HCT116 (cell line): ENCODE measurements at regions not wholly inside any gene's neighbourhood (a gene's known extent, or its start where the extent isn't known, plus 50 kb on each side); places are given as distances from the start of the nearest gene placed in this dataset.

ENCODE experiments used
- ATAC-seq: fragments of 200-7000 bp; cut with Tn5 transposase; 2 replicates; pipeline ENCODE4 v1.9.1; 2020; ENCODE audit warnings: mild to moderate bottlenecking, moderate library complexity
- BruUV-seq: library from RNA; stranded (reverse); fragments of 400-500 nt; replicated peaks from 2 replicates; lab custom pipeline; 2021; lab: Mats Ljungman, UMichigan
- CTCF ChIA-PET: fragments of 300-600 bp; sonication (Branson Sonifier 250); formaldehyde crosslinking; loops from one replicate; lab custom pipeline; 2021; ENCODE audit warnings: antibody characterized with exemption; lab: Charles Lee
- POLR2A ChIA-PET: fragments of 300-600, 350-600 bp; sonication (Branson Sonifier 250); formaldehyde crosslinking; loops from one replicate; lab custom pipeline; 2021; ENCODE audit warnings: antibody characterized with exemption; lab: Charles Lee
- RAD21 ChIA-PET, 2 experiments: fragments of 300-600 bp; sonication (Branson Sonifier 250); formaldehyde crosslinking; loops; one replicate each; lab custom pipeline; 2023; ENCODE audit warnings: low total read pairs in 2 of 2; ENCODE audit not compliant: uncharacterized antibody in 2 of 2, unreplicated experiment in 2 of 2, low non-redundant PET in 1 of 2; lab: Charles Lee
- DNase-seq: peaks from one replicate; pipeline ENCODE4 v3.0.0-alpha.2; 2010; ENCODE audit warnings: low read depth, low spot score
- H2AFZ ChIP-seq: fragments of 200-600 bp; shearing (Covaris generic), sonication (generic); 2 replicates; pipeline ENCODE4 v1.6.1; 2017; ENCODE audit warnings: low read depth, mixed run types, mixed read lengths, antibody characterized with exemption, low read length; ENCODE audit not compliant: poor library complexity, severe bottlenecking
- H3K27ac ChIP-seq: 2 replicates; pipeline ENCODE4 v1.5.1; 2012; ENCODE audit warnings: low read depth, low read length
- H3K27me3 ChIP-seq: fragments of 200-600 bp; sonication (generic); 2 replicates; pipeline ENCODE4 v1.6.1; 2016; ENCODE audit warnings: mixed run types, low read length, mixed read lengths; ENCODE audit not compliant: insufficient read depth
- H3K36me3 ChIP-seq, 2 experiments: fragments of 200-500 bp in 1 of 2; fragments of 200-600 bp in 1 of 2; sonication (Bioruptor generic) in 1 of 2; sonication (generic) in 1 of 2; 2 replicates each; pipeline versions ENCODE4 v1.5.1 to v1.6.1; 2014 to 2016; ENCODE audit warnings: low read length in 2 of 2, inconsistent platforms in 1 of 2, mixed read lengths in 1 of 2, mixed run types in 1 of 2; ENCODE audit not compliant: insufficient read depth in 2 of 2, control insufficient read depth in 1 of 2
- H3K4me1 ChIP-seq, 2 experiments: fragments of 200-600 bp in 1 of 2; sonication (generic) in 1 of 2; 2 replicates each; pipeline versions ENCODE4 v1.5.1 to v1.6.1; 2012 to 2017; ENCODE audit warnings: low read length in 2 of 2, inconsistent platforms in 1 of 2, mild to moderate bottlenecking in 1 of 2, mixed read lengths in 1 of 2, mixed run types in 1 of 2, moderate library complexity in 1 of 2; ENCODE audit not compliant: insufficient read depth in 2 of 2, control insufficient read depth in 1 of 2
- H3K4me2 ChIP-seq: fragments of 200-600 bp; sonication (generic); 2 replicates; pipeline ENCODE4 v1.6.1; 2017; ENCODE audit warnings: mixed run types, low read length, mixed read lengths
- H3K4me3 ChIP-seq, 2 experiments: fragments of 200-600 bp in 1 of 2; sonication (generic) in 1 of 2; replicated peaks in 1 of 2; 2 replicates each; pipeline ENCODE4 v1.5.1; 2011 to 2016; ENCODE audit warnings: low read length in 2 of 2, control low read depth in 1 of 2, low read depth in 1 of 2, mild to moderate bottlenecking in 1 of 2, mixed read lengths in 1 of 2, mixed run types in 1 of 2
- H3K79me2 ChIP-seq: fragments of 200-600 bp; sonication (generic); 2 replicates; pipeline ENCODE4 v1.6.1; 2017; ENCODE audit warnings: mild to moderate bottlenecking, mixed run types, low read length, moderate library complexity, mixed read lengths; ENCODE audit not compliant: insufficient read depth
- H3K9ac ChIP-seq: fragments of 200-600 bp; sonication (generic); 2 replicates; pipeline ENCODE4 v1.6.1; 2016; ENCODE audit warnings: low read length, mixed read lengths
- H3K9me2 ChIP-seq: fragments of 200-600 bp; sonication (generic), shearing (Covaris generic); 2 replicates; pipeline ENCODE4 v1.6.1; 2017; ENCODE audit warnings: mixed run types, mild to moderate bottlenecking, moderate library complexity; ENCODE audit not compliant: insufficient read depth
- H3K9me3 ChIP-seq, 2 experiments: fragments of 200-500 bp in 1 of 2; fragments of 200-600 bp in 1 of 2; sonication (Bioruptor generic) in 1 of 2; sonication (generic) in 1 of 2; 2 replicates each; pipeline ENCODE4 v1.6.1; 2014 to 2017; ENCODE audit warnings: low read length in 2 of 2, mixed read lengths in 2 of 2, inconsistent platforms in 1 of 2, low read depth in 1 of 2, mild to moderate bottlenecking in 1 of 2, mixed run types in 1 of 2, moderate library complexity in 1 of 2; ENCODE audit not compliant: control insufficient read depth in 1 of 2, insufficient read depth in 1 of 2
- H4K20me1 ChIP-seq: fragments of 200-600 bp; sonication (generic), shearing (Covaris generic); 2 replicates; pipeline ENCODE4 v1.6.1; 2017; ENCODE audit warnings: mixed run types, mild to moderate bottlenecking, moderate library complexity; ENCODE audit not compliant: insufficient read depth
- ATF3 ChIP-seq: IDR thresholded peaks from 2 replicates; pipeline ENCODE4 v1.6.1; 2012
- CEBPB ChIP-seq: IDR thresholded peaks from 2 replicates; pipeline ENCODE4 v1.6.1; 2012; ENCODE audit warnings: low read depth
- CTCF ChIP-seq, 3 experiments: fragments of 200-600 bp in 1 of 3; sonication (generic) in 1 of 3; IDR thresholded peaks in 2 of 3; conservative IDR thresholded peaks in 1 of 3; 2 replicates each; pipeline ENCODE4 v1.5.1; 2012 to 2017; ENCODE audit warnings: low read depth in 2 of 3, low read length in 2 of 3, antibody characterized with exemption in 1 of 3, borderline replicate concordance in 1 of 3, control low read depth in 1 of 3, mild to moderate bottlenecking in 1 of 3, mixed read lengths in 1 of 3, mixed run types in 1 of 3, moderate library complexity in 1 of 3; ENCODE audit not compliant: insufficient read depth in 1 of 3
- EGR1 ChIP-seq: IDR thresholded peaks from 2 replicates; pipeline ENCODE4 v1.6.1; 2012; ENCODE audit warnings: low read depth
- ELF1 ChIP-seq: IDR thresholded peaks from 2 replicates; pipeline ENCODE4 v1.6.1; 2012; ENCODE audit warnings: low read depth, borderline replicate concordance
- EZH2phosphoT487 ChIP-seq: fragments of 200-600 bp; IDR thresholded peaks from 2 replicates; pipeline ENCODE4 v1.6.1; 2018; ENCODE audit warnings: antibody characterized with exemption, borderline replicate concordance
- JUND ChIP-seq: IDR thresholded peaks from 2 replicates; pipeline ENCODE4 v1.6.1; 2012
- MAX ChIP-seq: IDR thresholded peaks from 2 replicates; pipeline ENCODE4 v1.6.1; 2012
- POLR2A ChIP-seq: IDR thresholded peaks from 2 replicates; pipeline ENCODE4 v1.7.0; 2011; ENCODE audit warnings: borderline replicate concordance; ENCODE audit not compliant: insufficient read depth, insufficient read length; ENCODE audit errors: extremely low read depth
- POLR2AphosphoS5 ChIP-seq: IDR thresholded peaks from 2 replicates; pipeline ENCODE4 v1.6.1; 2011; ENCODE audit warnings: mild to moderate bottlenecking, low read depth, low read length, moderate library complexity
- SIN3A ChIP-seq: IDR thresholded peaks from 2 replicates; pipeline ENCODE4 v1.6.1; 2012; ENCODE audit warnings: low read depth
- SP1 ChIP-seq: IDR thresholded peaks from 2 replicates; pipeline ENCODE4 v1.6.1; 2012; ENCODE audit warnings: low read depth
- SRF ChIP-seq: IDR thresholded peaks from 2 replicates; pipeline ENCODE4 v1.6.1; 2012; ENCODE audit warnings: low read depth
- TCF7L2 ChIP-seq: IDR thresholded peaks from 2 replicates; pipeline ENCODE4 v1.7.0; 2011; ENCODE audit warnings: borderline replicate concordance, inconsistent platforms; ENCODE audit not compliant: insufficient read depth, insufficient read length; ENCODE audit errors: extremely low read depth
- YY1 ChIP-seq: IDR thresholded peaks from 2 replicates; pipeline ENCODE4 v1.6.1; 2011; ENCODE audit warnings: low read length, low read depth, moderate library complexity, mild to moderate bottlenecking; ENCODE audit not compliant: insufficient replicate concordance; ENCODE audit errors: extremely low read depth
- ZFX ChIP-seq: fragments of 450-650 bp; IDR thresholded peaks from 2 replicates; pipeline ENCODE4 v1.6.1; 2017
- ZNF274 ChIP-seq: fragments of 200-500 bp; sonication (Bioruptor generic); IDR thresholded peaks from 2 replicates; pipeline ENCODE4 v1.6.1; 2014; ENCODE audit warnings: mild to moderate bottlenecking, low read depth, low read length, inconsistent platforms
- intact Hi-C: fragments of 100-400 bp; cut with micrococcal nuclease; formaldehyde crosslinking; loops from 2 replicates; pipeline ENCODE4 v1.10.0; 2022

GRCh38 chr17:71166311-71166710 is 954.5 kb upstream of the SOX9 start:
- TF ChIP-seq JUND (no peak), EZH2phosphoT487 (no peak), CTCF (IDR thresholded peaks at IDR 0.05 in 2 of 3, conservative IDR thresholded peaks at IDR 0.05 in 1 of 3; ENCODE audit: borderline replicate concordance in 1 of 3, insufficient read depth in 1 of 3, low read depth in 2 of 3, low read length in 2 of 3) (no peak), EGR1 (no peak), ZNF274 (no peak), TCF7L2 (no peak), POLR2AphosphoS5 (no peak), ATF3 (no peak), MAX (no peak), CEBPB (no peak), YY1 (no peak), ZFX (no peak), POLR2A (no peak), SRF (no peak), SP1 (no peak), ELF1 (no peak), SIN3A (no peak)
- Histone ChIP-seq H3K9me2 (no peaks in the 10 kb centered on the region), H3K4me1 (no peaks in the 10 kb centered on the region; a peak in 1 of 4 replicates), H3K27ac (no peak overlapping the region), H3K4me2 (no peak overlapping the region), H3K27me3 (no peaks in the 10 kb centered on the region), H3K9ac (no peak overlapping the region), H4K20me1 (no peaks in the 10 kb centered on the region), H3K4me3 (no peak overlapping the region), H3K36me3 (no peaks in the 10 kb centered on the region), H2AFZ (no peak overlapping the region), H3K79me2 (no peaks in the 10 kb centered on the region), H3K9me3 (no peaks in the 10 kb centered on the region)
- ChIA-PET CTCF (no interaction called here), POLR2A (no interaction called here), RAD21 (no interaction called here)
- no peak for ATAC-seq
- DNase-seq: no peak
- intact Hi-C loops: no loop called here
- no TSS peak for BruUV-seq
